GM18870 (cell line): ENCODE measurements at regions not wholly inside any gene's neighbourhood (a gene's known extent, or its start where the extent isn't known, plus 50 kb on each side); places are given as distances from the start of the nearest gene placed in this dataset.

Experiments
- ATAC-seq: cut with Tn5 transposase; IDR thresholded peaks from one replicate; pipeline ENCODE4 v1.9.1; 2021; ENCODE audit warnings: moderate library complexity; ENCODE audit not compliant: unreplicated experiment

DNA sequence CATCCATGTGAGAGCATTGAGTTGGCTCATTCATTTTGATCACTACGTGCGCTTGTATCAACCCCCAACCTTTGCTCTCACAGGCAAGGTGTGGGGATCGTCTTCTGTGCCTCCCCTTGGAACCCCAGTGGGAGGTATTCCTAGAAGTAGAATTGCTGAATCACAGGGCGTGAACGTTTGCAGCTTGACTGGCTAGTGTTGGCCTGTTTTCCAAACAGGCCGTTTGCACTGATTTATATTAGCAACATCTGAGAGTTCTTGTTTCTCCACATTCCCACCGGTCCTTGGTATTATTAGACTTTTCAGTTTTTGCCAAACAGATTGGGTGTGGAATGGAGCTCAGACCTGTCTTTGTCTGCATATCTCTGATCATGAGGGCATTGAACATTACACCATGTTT, 288.6 kb upstream of the PWP1 start:
- ATAC-seq: no peak

DNA sequence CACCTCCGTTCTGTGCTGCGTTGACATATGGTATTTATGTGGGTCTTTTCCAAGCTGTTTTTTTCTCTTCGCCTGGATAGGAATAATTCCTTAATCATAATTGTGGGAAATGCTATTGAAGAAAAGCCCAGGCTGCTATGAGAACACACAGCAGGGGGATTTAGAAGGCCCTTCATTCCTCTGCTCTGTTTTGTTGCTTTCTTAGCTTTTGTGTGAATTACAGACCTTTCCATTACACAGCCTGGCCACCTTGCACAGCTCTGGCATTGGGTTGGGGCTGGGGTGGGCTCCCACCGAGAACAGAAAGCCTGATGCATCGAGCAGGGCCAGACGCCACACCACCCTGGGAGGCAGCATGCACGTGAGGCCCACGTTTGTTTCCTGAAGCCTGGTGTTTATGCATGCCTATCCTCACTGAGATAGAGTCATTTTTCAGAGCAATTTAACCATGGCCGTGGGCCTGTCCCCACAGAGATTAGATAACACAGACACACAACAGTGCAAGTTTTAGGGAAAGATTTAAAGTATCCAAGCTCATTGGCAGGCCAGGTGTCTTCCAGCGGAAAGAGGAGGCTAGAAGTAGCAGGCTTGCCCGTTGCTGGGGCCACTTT, 287.6 kb upstream of the PWP1 start:
- ATAC-seq: no peak

DNA sequence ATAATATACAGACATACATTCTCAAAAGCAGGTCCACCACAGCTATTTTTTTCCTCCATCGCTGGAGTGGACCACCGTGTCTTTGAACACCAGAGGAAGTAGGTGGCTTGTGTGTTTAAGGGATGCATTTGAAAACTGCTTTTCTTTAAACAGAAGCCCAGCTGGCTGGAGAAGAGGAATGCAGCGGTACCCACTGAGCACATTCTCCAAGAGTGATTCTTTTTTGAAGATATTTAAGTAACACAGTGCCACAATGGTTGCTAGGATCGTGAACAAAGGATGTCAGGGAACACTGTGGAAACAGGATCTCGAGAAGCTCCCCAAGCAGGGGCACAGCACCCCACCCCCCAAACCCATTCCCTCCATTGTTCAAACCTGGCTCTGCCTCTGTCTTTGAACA, 286.6 kb upstream of the PWP1 start:
- ATAC-seq: no peak

DNA sequence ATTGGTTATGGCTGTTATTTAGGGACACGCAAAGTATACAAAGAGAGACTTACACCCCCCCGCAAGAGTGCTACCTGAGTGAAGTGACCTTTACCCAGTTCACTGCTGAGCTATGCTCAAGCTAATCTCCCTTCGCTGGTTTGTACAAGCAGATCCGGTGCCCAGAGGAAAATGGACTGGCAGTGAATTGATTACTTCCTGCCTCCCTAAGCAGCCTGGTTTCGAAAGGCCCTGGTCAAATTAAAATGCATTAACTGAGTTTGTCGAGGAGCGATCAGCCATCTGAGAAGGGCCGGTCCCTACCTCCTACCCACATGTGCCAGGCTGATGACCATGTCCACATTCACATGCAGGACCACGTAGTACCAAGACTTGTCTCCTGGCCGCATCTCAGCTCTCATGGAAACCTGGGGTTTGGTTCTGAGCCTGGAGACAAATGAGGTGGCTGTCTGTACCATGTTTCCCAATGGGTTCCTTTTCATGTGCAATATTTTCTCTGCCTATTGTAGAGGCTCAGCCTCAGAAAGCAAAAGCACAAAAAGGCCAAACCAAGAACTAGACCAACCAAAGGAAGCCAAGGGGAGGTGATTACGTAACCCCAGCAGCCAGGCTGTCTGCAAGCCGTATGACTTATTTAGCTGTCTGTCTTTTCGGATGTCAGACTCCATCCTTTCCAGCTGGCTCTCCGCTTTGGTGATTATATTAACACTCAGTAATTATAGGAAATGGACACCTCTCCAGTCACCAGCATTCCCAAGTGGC, 284.7 kb upstream of the PWP1 start:
- no peak for ATAC-seq

DNA sequence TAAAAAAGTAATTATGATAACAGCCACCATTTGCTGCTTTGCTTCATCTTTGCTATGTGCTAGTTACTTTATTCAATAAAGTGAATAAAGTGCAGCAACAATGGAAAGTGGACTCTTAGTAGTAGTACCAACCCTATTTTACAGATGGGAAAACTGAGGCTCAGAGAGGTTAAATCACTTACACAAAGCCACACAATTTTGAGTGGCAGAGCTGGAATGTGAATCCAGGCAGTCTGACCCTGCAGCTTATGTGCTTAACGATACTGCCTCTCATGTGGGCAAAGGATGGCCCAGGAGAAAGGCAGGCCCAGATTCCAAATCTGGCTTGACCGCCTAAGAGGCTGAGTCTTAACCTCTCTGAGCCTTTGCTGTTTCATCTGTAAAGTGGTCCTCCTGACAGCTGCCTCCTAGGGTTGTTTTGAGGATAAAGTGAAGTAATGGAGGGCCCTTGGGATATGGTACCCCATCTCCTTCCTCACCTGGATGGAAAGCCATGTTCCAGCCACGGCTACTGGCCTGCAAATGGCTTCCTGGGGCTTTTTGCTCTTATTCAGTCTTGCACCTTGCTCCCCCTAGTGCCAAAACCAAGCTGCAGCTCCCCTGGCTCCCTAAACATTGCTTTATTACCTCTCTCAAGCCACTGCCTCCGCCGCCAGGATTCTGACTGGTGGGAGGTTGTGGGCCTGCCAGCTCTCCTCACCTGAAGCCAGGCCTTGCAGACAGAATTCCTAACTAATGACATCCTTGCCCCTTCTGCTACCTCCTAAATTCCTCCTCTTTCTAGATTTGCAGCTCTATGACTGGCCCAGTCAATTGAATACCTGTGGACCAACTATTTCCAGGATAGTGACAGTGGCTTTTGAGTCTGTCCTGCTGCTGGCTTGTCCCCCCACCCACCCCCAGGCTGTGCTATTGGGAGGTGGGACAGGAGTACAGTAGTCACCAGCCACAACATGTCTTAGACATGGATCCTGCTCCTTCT, 283.3 kb upstream of the PWP1 start:
- no peak for ATAC-seq

DNA sequence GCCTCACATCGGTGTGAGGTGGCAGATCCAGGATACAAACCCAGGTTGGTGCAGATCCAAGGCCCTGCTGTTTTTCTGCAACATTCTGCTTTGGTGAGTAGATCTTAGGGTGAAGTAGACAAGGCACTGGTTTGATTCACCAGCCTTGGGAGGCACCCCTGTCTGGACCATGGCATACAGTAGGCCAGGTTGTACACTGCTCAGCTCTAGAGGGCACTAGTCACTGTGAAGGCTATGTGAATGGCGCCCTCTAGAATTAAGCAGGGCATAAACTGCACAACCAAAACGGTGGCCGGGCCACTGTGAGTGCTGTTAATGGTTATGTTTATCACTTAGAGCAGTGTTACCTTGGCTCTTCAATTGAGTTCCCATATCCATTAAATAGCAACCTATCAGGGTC, 280.6 kb upstream of the PWP1 start:
- ATAC-seq: no peak

DNA sequence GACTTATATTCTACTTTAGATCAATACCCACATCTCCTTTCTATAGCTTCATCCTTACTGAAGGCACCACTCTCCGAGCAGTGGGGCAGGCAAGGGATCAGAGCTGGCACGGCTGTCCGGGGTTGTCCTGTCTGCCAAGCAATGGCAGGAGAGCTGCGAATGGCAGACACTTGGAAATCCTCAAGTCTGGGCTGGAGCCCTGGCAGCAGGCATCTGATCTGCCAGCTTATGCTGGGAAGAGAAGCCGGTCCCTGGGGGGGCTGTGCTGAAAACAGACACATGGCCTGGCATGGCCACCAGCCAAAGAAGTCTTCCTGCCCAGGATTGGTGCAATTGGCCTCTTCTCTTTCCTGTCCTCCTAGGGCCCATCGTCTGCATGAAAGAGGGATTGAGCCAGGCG, 280.2 kb upstream of the PWP1 start:
- ATAC-seq: no peak

DNA sequence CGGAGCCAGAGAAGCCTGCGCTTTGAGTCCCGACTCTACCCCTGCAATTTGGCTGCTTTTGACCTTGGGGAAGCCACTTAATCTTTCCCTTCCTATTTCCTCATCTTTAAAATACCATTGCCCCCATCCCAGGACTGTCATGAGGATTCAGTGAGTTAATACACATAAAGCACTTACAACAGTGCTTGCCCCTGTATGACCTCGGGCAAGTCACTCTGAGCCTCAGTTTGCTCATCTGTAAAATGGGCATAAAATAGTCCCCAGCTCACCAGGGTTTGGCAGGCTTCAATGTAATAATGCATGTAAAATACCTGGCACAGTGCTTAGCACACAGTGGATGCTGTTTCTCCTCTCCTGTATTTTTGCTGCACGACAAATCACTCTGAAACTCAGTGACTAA, 278.7 kb upstream of the PWP1 start:
- ATAC-seq: no peak

DNA sequence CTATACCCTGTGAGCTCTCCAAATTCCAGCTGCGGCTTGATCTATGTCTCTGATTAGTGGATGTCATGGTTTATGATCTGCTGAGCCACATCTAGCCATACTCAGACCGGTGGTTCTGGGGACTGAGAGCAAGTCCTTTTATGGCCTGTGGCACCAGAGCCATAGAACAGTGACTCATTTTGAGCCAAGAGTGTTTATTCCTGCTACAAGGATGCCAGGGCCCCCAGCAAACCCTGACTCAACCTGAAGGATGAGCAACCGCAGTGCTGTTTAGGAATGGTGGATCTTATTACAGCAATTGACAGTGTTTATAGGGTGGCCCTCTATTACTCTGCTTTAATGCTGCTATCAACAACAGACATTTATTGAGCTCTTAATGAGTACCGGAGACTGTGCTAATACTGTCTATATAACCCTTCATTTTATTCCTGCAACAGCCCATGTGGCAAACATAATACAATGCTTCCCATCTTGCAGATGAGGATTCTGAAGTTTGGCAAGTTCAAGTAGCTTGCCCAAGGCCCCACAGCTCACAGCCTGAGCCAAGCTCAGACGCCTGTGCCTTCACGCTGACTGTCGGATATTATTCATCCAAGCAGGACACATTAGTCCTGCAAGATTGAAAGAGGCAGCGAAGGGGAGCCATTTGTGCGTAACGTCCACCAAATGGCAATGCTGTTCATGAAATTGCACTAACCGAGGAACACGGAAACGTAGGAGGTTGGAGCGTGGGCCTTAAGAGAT, 273.6 kb upstream of the PWP1 start:
- no peak for ATAC-seq

DNA sequence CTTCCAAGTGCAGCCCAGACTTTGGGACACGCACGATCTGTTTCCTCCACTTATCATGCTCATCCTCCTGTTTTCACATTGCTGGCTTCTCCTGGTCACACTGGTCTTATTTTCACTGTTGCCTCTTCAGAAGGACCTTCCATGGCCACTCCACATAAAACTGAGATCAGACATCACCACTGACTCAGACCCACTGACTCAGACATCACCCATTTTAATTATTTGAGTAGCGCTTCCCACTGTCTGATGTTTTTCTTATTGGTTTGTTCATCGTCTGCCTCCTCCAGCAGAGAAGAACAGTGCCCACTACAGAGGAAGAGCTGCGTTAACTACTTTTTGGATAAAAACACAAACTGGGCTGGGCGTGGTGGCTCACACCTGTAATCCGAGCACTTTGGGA, 270.5 kb upstream of the PWP1 start:
- no peak for ATAC-seq

DNA sequence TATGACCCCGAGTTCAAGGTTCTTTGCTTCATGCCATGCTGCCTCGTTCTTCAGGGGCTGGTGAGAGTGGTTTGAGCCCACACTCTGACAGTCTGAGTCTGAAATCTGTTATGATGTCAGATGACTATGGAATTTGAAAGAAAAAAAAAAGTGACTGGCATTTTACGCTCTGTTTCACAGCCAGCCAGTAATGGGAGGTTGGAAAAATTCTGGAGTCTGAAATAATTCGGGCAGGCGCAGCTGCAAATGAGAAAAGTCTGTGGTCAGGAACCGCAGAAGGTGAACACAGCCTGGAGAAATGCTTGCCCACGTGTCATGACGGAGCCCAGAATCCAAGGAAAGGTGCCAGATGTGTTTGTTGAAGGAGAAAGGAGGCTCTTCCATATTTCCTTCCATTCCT, 269.8 kb upstream of the PWP1 start:
- ATAC-seq: no peak

DNA sequence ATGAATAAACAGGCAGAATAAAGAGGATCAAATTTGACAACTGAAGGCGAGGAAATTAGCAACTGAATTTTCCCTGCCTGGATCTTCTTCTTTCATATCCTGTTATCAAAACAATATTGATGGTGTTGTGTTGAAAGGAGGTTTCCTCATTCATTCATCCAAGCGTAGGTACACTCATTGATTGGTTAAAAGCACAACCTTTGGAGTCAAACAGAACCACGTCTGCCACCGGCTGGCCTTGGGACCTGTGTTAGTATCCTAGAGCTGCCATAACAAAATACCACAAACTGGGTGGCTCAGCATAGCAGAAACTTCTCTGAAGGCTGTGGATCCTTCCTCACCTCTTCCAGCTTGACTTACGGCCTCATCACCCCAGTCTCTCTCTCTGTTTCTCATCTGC, 268.6 kb upstream of the PWP1 start:
- ATAC-seq: no peak

DNA sequence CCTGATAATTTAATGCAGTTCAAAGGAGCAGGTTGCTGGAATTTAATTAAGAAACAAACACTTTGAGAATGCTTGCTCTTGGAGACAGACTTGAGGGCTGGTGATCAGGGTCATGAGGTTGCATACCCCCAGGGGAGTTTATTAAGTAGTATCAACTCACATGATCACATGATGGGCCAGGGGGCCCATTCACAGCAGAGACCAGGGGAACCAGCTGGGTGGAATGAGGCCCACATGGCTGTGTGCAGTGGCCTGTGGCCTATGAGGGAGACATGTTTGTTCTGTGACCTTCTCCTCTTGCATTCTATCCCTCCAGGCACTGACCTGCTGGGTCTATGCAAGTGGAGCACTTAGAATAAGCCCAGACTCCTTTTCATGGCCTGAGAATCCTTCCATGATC, 266.6 kb upstream of the PWP1 start:
- ATAC-seq: no peak

DNA sequence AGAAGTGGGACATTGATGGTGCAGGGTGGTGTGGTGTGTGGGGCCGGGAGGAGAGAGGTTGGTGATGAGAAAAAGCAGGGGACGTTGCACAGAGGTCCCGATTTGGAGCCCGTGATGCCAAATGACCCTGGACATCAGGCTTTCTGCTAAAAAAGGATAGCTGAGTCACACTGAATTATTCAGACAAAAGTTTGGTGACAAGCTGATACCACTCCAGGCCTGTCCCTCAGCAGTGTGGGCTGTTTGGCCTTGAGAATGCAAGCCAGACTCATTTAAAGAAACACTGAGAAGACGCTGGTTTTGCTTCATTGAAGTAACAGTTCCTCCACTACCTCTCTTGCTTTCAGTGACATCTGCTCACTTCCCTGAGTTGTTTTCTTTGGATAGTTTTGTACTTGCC, 262.1 kb upstream of the PWP1 start:
- ATAC-seq: no peak

DNA sequence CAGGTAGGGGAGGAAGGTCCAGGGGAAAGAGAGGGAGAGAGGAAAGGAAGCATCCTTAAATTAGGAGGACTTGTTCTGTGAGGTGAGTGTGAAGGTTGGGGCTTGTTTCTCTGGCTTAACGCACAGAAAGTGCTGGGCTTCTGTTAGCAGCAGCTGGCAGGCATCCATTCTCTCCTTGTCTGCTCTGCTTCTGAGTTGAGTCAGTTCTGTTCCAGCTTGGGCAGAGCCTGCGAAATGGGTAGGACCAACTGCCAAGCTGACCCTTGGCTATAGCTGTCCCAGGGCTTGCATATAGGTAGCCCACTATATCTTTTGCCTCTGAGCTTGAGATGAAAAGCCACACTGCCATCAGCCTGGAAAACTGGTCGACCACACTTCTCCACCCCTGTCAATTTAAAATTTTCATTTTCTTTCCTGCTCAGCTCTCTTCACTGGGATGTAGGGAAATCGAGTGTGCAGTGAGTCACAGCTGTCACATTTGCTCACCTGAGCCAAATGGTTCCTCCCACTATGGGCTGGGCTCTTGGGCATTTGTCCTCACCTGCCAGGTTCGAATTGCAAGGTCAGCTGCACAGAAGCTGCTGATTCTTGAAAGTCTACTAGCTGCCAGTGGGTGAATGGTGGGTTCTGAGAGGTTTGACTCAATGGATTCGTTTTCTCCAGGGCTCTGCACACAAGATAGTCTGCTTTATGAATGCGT, 256.4 kb upstream of the PWP1 start:
- ATAC-seq: no peak

DNA sequence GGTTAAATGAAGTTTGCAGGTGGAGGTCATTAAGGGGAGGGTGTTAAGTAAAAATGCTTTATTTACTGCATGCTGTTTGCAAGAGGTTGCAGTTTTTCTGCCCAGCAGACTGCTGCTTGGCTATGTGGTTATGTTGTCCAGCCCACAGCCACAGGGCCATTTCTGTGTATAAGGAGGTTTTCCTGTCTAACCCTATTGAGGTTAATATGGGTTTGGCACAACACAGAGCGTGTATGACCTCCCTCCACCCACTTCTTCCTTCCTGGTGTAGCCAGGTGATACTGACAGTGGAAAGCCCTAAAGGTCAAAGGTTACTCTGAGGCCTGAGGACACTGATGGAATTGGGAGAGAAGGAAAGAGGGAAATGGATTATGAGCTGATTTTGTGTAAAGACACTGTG, 253.7 kb upstream of the PWP1 start:
- no peak for ATAC-seq

DNA sequence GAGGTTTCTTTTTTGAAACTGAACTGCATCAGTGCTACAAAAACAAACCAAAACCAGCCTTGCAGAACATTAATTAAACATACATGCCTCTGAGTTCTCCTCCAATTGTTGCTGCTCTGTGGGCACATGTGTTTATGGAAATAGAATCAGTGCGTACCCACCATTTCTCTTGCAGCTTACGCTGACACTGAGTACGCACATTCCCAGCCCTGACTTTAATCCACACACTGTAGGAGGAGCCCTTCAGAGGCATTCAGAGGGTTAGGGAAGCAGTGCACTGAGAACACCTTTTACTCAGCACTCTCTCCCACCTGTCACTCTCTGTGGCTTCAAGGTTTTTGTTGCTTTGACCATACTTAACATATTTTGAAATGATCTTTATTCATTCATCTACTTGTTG, 250.5 kb upstream of the PWP1 start:
- no peak for ATAC-seq

DNA sequence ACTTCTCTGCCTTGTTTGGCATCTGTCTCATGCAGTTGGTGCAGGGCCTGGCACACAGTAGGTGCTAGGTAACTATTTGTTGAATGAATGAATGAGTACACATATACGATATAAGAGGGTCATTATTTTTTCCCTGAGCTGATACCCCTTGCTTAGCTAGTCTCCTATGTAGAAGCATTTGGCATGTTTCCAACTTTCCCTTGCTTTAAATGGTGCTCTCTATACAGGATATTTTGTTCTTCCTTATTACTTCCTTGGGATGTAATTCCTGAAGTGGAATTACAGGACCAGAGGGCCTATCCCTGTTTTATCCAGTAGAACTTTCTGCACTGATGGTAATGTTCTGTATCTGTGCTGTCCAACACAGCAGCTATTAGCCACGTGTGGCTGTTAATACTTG, 250.1 kb upstream of the PWP1 start:
- ATAC-seq: no peak

DNA sequence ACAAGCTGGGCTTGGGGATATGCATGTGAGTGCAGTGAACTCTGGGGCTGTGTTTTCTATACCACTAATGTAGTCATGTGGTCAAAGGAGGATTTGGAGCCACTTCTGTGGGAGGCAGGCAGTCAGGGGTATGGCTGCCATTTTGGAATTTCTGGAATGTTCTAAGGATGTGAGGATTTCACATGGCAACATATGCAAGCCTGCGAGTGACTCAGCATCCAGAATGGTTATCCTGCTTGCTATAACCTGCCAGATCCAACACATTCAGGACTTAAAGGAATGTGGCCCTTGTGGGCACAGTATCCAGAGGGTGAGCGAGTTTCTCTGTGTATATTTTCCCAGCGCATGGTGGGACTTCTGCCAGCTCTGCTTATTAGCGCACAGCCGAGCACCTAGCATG, 249.2 kb upstream of the PWP1 start:
- no peak for ATAC-seq

DNA sequence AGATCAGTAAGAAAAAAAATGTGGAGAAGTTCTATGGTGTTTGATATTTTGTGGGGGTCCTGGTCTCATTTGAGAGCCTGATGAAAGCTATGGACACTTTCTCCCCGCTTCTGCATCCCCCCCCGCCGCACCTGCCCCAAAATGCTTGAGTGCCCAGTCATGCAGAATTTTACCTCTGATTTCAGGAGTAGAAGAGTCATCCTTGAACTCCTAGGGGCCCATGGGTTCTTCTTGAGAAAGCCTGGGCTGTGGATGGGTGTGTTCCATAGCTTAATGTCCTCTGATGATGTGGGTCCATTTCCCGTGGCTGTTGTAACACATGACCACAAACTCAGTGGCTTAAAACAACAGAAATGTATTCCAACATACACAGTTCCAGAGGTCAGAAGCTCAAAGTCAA, 248.8 kb upstream of the PWP1 start:
- ATAC-seq: no peak

DNA sequence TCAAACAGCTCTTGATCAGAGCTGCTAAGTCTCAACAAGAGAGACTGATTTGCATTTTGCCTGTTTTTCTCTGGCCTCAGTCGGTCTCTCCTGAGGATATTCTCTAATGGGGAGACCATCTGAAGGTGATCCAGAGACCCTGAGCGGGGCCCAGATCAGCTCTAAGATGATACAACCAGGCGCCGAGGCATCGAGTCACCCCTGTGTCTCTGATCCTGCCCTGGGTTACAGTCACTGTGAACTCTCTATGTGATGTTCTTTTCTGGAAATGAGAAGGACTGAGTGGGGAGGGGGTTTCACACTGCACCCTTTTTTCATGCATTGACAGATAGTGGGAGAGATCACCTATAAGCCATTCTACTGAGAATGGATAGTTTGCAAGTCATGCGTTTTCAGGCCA, 247.6 kb upstream of the PWP1 start:
- ATAC-seq: no peak
